IMR-90 (cell line): ENCODE measurements at regions not wholly inside any gene's neighbourhood (a gene's known extent, or its start where the extent isn't known, plus 50 kb on each side); places are given as distances from the start of the nearest gene placed in this dataset.

ENCODE experiments used
- ATAC-seq: fragments of 200-7000 bp; cut with Tn5 transposase; 2 replicates; pipeline ENCODE4 v1.9.1; 2020; ENCODE audit warnings: low read depth, mild to moderate bottlenecking, moderate library complexity
- BruUV-seq: library from RNA; stranded (reverse); fragments of 400-500 nt; replicated peaks from 2 replicates; lab custom pipeline; 2021; lab: Mats Ljungman, UMichigan
- CTCF ChIA-PET: fragments of 300-600 bp; formaldehyde crosslinking; extraction: SDS; loops from one replicate; lab custom pipeline; 2021; ENCODE audit warnings: antibody characterized with exemption; lab: Yijun Ruan, JAX
- POLR2A ChIA-PET: fragments of 300-600 bp; sonication (Branson Sonifier 250); formaldehyde crosslinking; loops from one replicate; lab custom pipeline; 2022; ENCODE audit warnings: antibody characterized with exemption; ENCODE audit not compliant: unreplicated experiment; lab: Charles Lee
- DNase-seq: peaks from one replicate; pipeline ENCODE4 v3.0.0; 2013
- H2AFZ ChIP-seq: replicated peaks from 2 replicates; pipeline ENCODE3; 2013; ENCODE audit warnings: low read length, mild to moderate bottlenecking; ENCODE audit not compliant: poor library complexity
- H2AK5ac ChIP-seq: 2 replicates; pipeline ENCODE4 v1.6.1; 2013; ENCODE audit warnings: low read depth, low read length, inconsistent platforms
- H2AK9ac ChIP-seq: replicated peaks from 2 replicates; pipeline ENCODE3; 2013; ENCODE audit warnings: mild to moderate bottlenecking, low read depth, low read length, moderate library complexity; ENCODE audit not compliant: poor library complexity
- H2BK120ac ChIP-seq: 2 replicates; pipeline ENCODE4 v1.6.1; 2013; ENCODE audit warnings: low read depth, low read length, inconsistent platforms
- H2BK15ac ChIP-seq: 3 replicates; pipeline ENCODE4 v1.6.1; 2013; ENCODE audit warnings: low read depth, low read length, inconsistent platforms
- H2BK20ac ChIP-seq: 2 replicates; pipeline ENCODE4 v1.6.1; 2013; ENCODE audit warnings: low read depth, mild to moderate bottlenecking, inconsistent platforms, low read length, moderate library complexity
- H2BK5ac ChIP-seq: 2 replicates; pipeline ENCODE4 v1.6.1; 2013; ENCODE audit warnings: mild to moderate bottlenecking, low read depth, low read length, inconsistent platforms; ENCODE audit not compliant: poor library complexity, severe bottlenecking
- H3K14ac ChIP-seq: replicated peaks from 2 replicates; pipeline ENCODE4 v1.6.1; 2013; ENCODE audit warnings: low read depth, low read length, inconsistent platforms
- H3K18ac ChIP-seq: 2 replicates; pipeline ENCODE4 v1.6.1; 2013; ENCODE audit warnings: low read depth, low read length, control low read depth
- H3K23ac ChIP-seq: 2 replicates; pipeline ENCODE4 v1.6.1; 2013; ENCODE audit warnings: low read depth, low read length, inconsistent platforms
- H3K27ac ChIP-seq: 2 replicates; pipeline ENCODE4 v1.5.1; 2013; ENCODE audit warnings: mild to moderate bottlenecking, control low read depth, low read length; ENCODE audit not compliant: insufficient read depth
- H3K27me3 ChIP-seq: 2 replicates; pipeline ENCODE4 v1.6.1; 2013; ENCODE audit warnings: low read length; ENCODE audit not compliant: control insufficient read depth, insufficient read depth
- H3K36me3 ChIP-seq: 2 replicates; pipeline ENCODE4 v1.6.1; 2013; ENCODE audit warnings: low read length, mixed read lengths; ENCODE audit not compliant: control insufficient read depth, insufficient read depth
- H3K4ac ChIP-seq: 2 replicates; pipeline ENCODE4 v1.6.1; 2013; ENCODE audit warnings: low read depth, low read length, inconsistent platforms
- H3K4me1 ChIP-seq: 2 replicates; pipeline ENCODE4 v1.6.1; 2013; ENCODE audit warnings: low read length, mixed read lengths; ENCODE audit not compliant: control insufficient read depth, insufficient read depth
- H3K4me2 ChIP-seq: 2 replicates; pipeline ENCODE4 v1.6.1; 2013; ENCODE audit warnings: low read depth, mild to moderate bottlenecking, control low read depth, low read length, moderate library complexity
- H3K4me3 ChIP-seq: 2 replicates; pipeline ENCODE4 v1.5.1; 2013; ENCODE audit warnings: low read depth, mild to moderate bottlenecking, control low read depth, low read length, moderate library complexity; ENCODE audit not compliant: insufficient read depth
- H3K56ac ChIP-seq: 2 replicates; pipeline ENCODE4 v1.6.1; 2013; ENCODE audit warnings: low read length, inconsistent platforms; ENCODE audit not compliant: insufficient read depth; ENCODE audit errors: extremely low read depth
- H3K79me1 ChIP-seq, 2 experiments: 2 replicates each; pipeline ENCODE4 v1.6.1; 2013; ENCODE audit warnings: low read length in 2 of 2, inconsistent platforms in 1 of 2, low read depth in 1 of 2
- H3K9ac ChIP-seq: 2 replicates; pipeline ENCODE4 v1.6.1; 2013; ENCODE audit warnings: low read depth, low read length, control low read depth
- H3K9me1 ChIP-seq: 2 replicates; pipeline ENCODE4 v1.6.1; 2013; ENCODE audit warnings: low read length, inconsistent platforms; ENCODE audit not compliant: insufficient read depth
- H3K9me3 ChIP-seq: 2 replicates; pipeline ENCODE4 v1.6.1; 2013; ENCODE audit warnings: low read length; ENCODE audit not compliant: control insufficient read depth, insufficient read depth
- H4K20me1 ChIP-seq: 2 replicates; pipeline ENCODE4 v1.6.1; 2013; ENCODE audit warnings: low read length, inconsistent platforms; ENCODE audit not compliant: insufficient read depth
- H4K5ac ChIP-seq: 2 replicates; pipeline ENCODE4 v1.6.1; 2013; ENCODE audit warnings: mild to moderate bottlenecking, low read depth, low read length, control low read depth
- H4K8ac ChIP-seq, 2 experiments: 2 replicates each; pipeline ENCODE4 v1.6.1; 2013; ENCODE audit warnings: low read depth in 2 of 2, low read length in 2 of 2, control low read depth in 1 of 2, inconsistent platforms in 1 of 2
- H4K91ac ChIP-seq: 2 replicates; pipeline ENCODE4 v1.6.1; 2013; ENCODE audit warnings: low read depth, low read length, inconsistent platforms; ENCODE audit not compliant: insufficient read depth
- CHD1 ChIP-seq: IDR thresholded peaks from 2 replicates; pipeline ENCODE4 v1.6.1; 2012; ENCODE audit warnings: low read depth, low read length, improper control_type of control experiment
- MAFK ChIP-seq: IDR thresholded peaks from 2 replicates; pipeline ENCODE4 v1.6.1; 2012; ENCODE audit warnings: low read depth, low read length, improper control_type of control experiment
- POLR2A ChIP-seq: IDR thresholded peaks from 2 replicates; pipeline ENCODE4 v1.6.1; 2012; ENCODE audit warnings: mild to moderate bottlenecking, low read depth, low read length
- WGBS, 2 experiments: methylation state at CpG; one replicate each; pipeline versions ENCODE4 v1.1.5 to v1.1.7; 2013; ENCODE audit warnings: missing lambda C conversion rate in 2 of 2; ENCODE audit not compliant: insufficient read length in 1 of 2; ENCODE audit errors: extremely low coverage in 2 of 2; 5-methylcytosine and 5-hydroxymethylcytosine counted together
- dilution Hi-C: fragments of 300-500 bp; cut with HindIII; formaldehyde crosslinking; loops from one replicate; pipeline ENCODE4 v1.14.3; 2018; ENCODE audit warnings: low sequenced_read_pairs; ENCODE audit not compliant: unreplicated experiment
- in situ Hi-C: fragments of 300-500 bp; cut with MboI; formaldehyde crosslinking; loops from 3 replicates; pipeline ENCODE4 v1.14.3; 2019; ENCODE audit warnings: low sequenced_read_pairs, inconsistent platforms, mixed read lengths
- intact Hi-C: fragments of 100-400 bp; cut with micrococcal nuclease; formaldehyde crosslinking; loops from 2 replicates; pipeline ENCODE4 v1.10.0; 2022

DNA sequence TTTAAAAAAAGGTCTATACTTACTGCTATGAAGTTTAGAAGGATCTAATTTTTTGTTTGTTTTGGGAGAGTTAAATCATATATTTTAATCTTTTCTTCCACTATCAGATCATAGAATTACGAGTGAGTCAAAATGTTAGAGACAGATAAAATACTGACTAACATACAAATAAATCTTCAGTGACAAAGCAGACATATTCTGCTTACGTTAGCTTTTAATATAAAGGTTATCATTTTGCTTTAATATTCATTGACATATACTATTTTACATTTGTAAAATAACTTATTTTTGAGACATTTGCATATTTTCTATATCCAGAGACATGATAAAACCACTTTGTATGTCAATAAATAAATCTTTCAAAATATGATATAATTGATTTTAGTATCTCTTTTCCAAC lies 64.6 kb upstream of the GABRA1 start:
- no peak overlapping the region for H3K18ac ChIP-seq
- H3K56ac ChIP-seq: no peak overlapping the region
- no peak overlapping the region for H3K14ac ChIP-seq
- intact Hi-C loops (no loop called here), dilution Hi-C loops (no loop called here), in situ Hi-C loops (no loop called here)
- H3K23ac ChIP-seq: no peak overlapping the region
- H3K27me3 ChIP-seq: no peaks in the 10 kb centered on the region
- no peak overlapping the region for H2AFZ ChIP-seq
- H2BK5ac ChIP-seq: no peak overlapping the region
- WGBS, 2 experiments: no CpG with 5 or more reads among the region's 2 CpGs
- no peak overlapping the region for H2BK120ac ChIP-seq
- H3K27ac ChIP-seq: no peak overlapping the region
- no peaks in the 10 kb centered on the region for H3K79me1 ChIP-seq
- BruUV-seq: no TSS peak
- H2BK15ac ChIP-seq: no peak overlapping the region
- ChIA-PET CTCF (no interaction called here), POLR2A (no interaction called here)
- TF ChIP-seq MAFK (peak; percentile 58), POLR2A (no peak), CHD1 (no peak)
- no peak overlapping the region for H3K4me3 ChIP-seq
- DNase-seq (no peak), ATAC-seq (no peak)
- no peak overlapping the region for H2AK9ac ChIP-seq
- no peak overlapping the region for H2BK20ac ChIP-seq
- H3K4me2 ChIP-seq: no peak overlapping the region
- no peaks in the 10 kb centered on the region for H3K36me3 ChIP-seq
- no peaks in the 10 kb centered on the region for H4K20me1 ChIP-seq
- no peak overlapping the region for H4K91ac ChIP-seq
- H4K5ac ChIP-seq: no peak overlapping the region
- no peak overlapping the region for H4K8ac ChIP-seq
- H2AK5ac ChIP-seq: no peak overlapping the region
- H3K4me1 ChIP-seq: no peaks in the 10 kb centered on the region
- H3K9me1 ChIP-seq: no peaks in the 10 kb centered on the region
- H3K9ac ChIP-seq: no peak overlapping the region
- peaks cover 2% of the 10 kb centered on the region for H3K9me3 ChIP-seq
- no peak overlapping the region for H3K4ac ChIP-seq
